Endothelial cell of umbilical vein (primary cell): ENCODE measurements at regions not wholly inside any gene's neighbourhood (a gene's known extent, or its start where the extent isn't known, plus 50 kb on each side); places are given as distances from the start of the nearest gene placed in this dataset.

ENCODE experiments used
- BruUV-seq: library from RNA; stranded (reverse); fragments of 400-500 nt; replicated peaks from 2 replicates; lab custom pipeline; 2021; lab: Mats Ljungman, UMichigan
- CTCF ChIA-PET: fragments of 300-600, 350-600 bp; sonication (Branson Sonifier 250); formaldehyde crosslinking; loops from one replicate; lab custom pipeline; 2021; ENCODE audit warnings: antibody characterized with exemption, inconsistent platforms; lab: Charles Lee
- POLR2A ChIA-PET: fragments of 300-600, 350-600 bp; sonication (Branson Sonifier 250); formaldehyde crosslinking; loops from one replicate; lab custom pipeline; 2021; ENCODE audit warnings: antibody characterized with exemption, inconsistent platforms; lab: Charles Lee
- DNase-seq: peaks from one replicate; pipeline ENCODE4 v3.0.0-alpha.2; 2011; ENCODE audit warnings: low read depth, low spot score
- FAIRE-seq: peaks from 2 replicates; lab custom pipeline; 2011; peaks lifted over from hg19 to GRCh38; lab: Jason Lieb, UNC
- H2AFZ ChIP-seq: 2 replicates; pipeline ENCODE4 v1.6.0; 2012; ENCODE audit warnings: low read depth, low read length, control low read depth, inconsistent platforms
- H3K27ac ChIP-seq: 2 replicates; pipeline ENCODE4 v1.5.1; 2011; ENCODE audit warnings: low read depth, mild to moderate bottlenecking, control low read depth, low read length, moderate library complexity; ENCODE audit not compliant: insufficient read depth
- H3K27me3 ChIP-seq, 2 experiments: 2 replicates each; pipeline versions ENCODE4 v1.6.0 to v1.6.1; 2011; ENCODE audit warnings: low read length in 2 of 2, mixed read lengths in 1 of 2; ENCODE audit not compliant: control insufficient read depth in 2 of 2, insufficient read depth in 2 of 2
- H3K36me3 ChIP-seq, 2 experiments: 2 replicates in 1 of 2; 3 replicates in 1 of 2; pipeline ENCODE4 v1.5.1; 2011; ENCODE audit warnings: low read length in 2 of 2, mild to moderate bottlenecking in 1 of 2, moderate library complexity in 1 of 2; ENCODE audit not compliant: control insufficient read depth in 2 of 2, insufficient read depth in 2 of 2; ENCODE audit errors: extremely low read depth in 1 of 2
- H3K4me1 ChIP-seq: 3 replicates; pipeline ENCODE4 v1.5.1; 2011; ENCODE audit warnings: mild to moderate bottlenecking, low read length; ENCODE audit not compliant: control insufficient read depth, insufficient read depth; ENCODE audit errors: extremely low read depth
- H3K4me2 ChIP-seq: 2 replicates; pipeline ENCODE4 v1.6.1; 2011; ENCODE audit warnings: low read length, control low read depth, mixed read lengths; ENCODE audit not compliant: insufficient read depth
- H3K4me3 ChIP-seq, 3 experiments: fragments of 200-600 bp in 1 of 3; sonication (generic), shearing (Covaris generic) in 1 of 3; replicated peaks in 1 of 3; 2 replicates each; pipeline ENCODE4 v1.5.1; 2011 to 2016; ENCODE audit warnings: control low read depth in 3 of 3, low read length in 3 of 3, mild to moderate bottlenecking in 2 of 3, inconsistent platforms in 1 of 3, low read depth in 1 of 3, moderate library complexity in 1 of 3; ENCODE audit not compliant: insufficient read depth in 1 of 3
- H3K79me2 ChIP-seq: 2 replicates; pipeline ENCODE4 v1.6.0; 2012; ENCODE audit warnings: low read length, inconsistent platforms; ENCODE audit not compliant: control insufficient read depth, insufficient read depth
- H3K9ac ChIP-seq: replicated peaks from 2 replicates; pipeline ENCODE3; 2011; ENCODE audit warnings: low read length, control low read depth; ENCODE audit not compliant: insufficient read depth; ENCODE audit errors: extremely low read depth
- H3K9me1 ChIP-seq: replicated peaks from 3 replicates; pipeline ENCODE4 v1.6.0; 2011; ENCODE audit warnings: mild to moderate bottlenecking, low read length; ENCODE audit not compliant: control insufficient read depth, insufficient read depth; ENCODE audit errors: extremely low read depth
- H3K9me3 ChIP-seq: replicated peaks from 2 replicates; pipeline ENCODE4 v1.5.1; 2012; ENCODE audit warnings: low read length, inconsistent platforms; ENCODE audit not compliant: control insufficient read depth, insufficient read depth
- H4K20me1 ChIP-seq: replicated peaks from 2 replicates; pipeline ENCODE3; 2011; ENCODE audit warnings: mild to moderate bottlenecking, low read length; ENCODE audit not compliant: control insufficient read depth, insufficient read depth; ENCODE audit errors: extremely low read depth
- CTCF ChIP-seq, 2 donors: IDR thresholded peaks; 1 replicate in 1 of 2; 2 replicates in 1 of 2; pipeline ENCODE4 v1.5.1; 2011; ENCODE audit warnings: low read length in 2 of 2, mild to moderate bottlenecking in 2 of 2, moderate library complexity in 2 of 2, control low read depth in 1 of 2, inconsistent platforms in 1 of 2, low read depth in 1 of 2; ENCODE audit not compliant: insufficient read depth in 1 of 2; ENCODE audit errors: extremely low read depth in 1 of 2
- EZH2 ChIP-seq: IDR thresholded peaks from 2 replicates; pipeline ENCODE4 v1.6.1; 2012; ENCODE audit warnings: borderline replicate concordance, low read depth, mild to moderate bottlenecking, moderate library complexity, low read length, inconsistent platforms; ENCODE audit not compliant: severe bottlenecking
- FOS ChIP-seq: IDR thresholded peaks from 2 replicates; pipeline ENCODE4 v1.6.1; 2011; ENCODE audit warnings: mild to moderate bottlenecking, low read length, moderate library complexity, borderline replicate concordance; ENCODE audit not compliant: insufficient read depth
- GATA2 ChIP-seq: IDR thresholded peaks from 2 replicates; pipeline ENCODE4 v1.7.0; 2011; ENCODE audit warnings: low read depth, mild to moderate bottlenecking, moderate library complexity, mixed read lengths, low read length; ENCODE audit not compliant: insufficient read length, insufficient read depth
- JUN ChIP-seq: IDR thresholded peaks from 2 replicates; pipeline ENCODE4 v1.6.1; 2011; ENCODE audit warnings: borderline replicate concordance, low read depth; ENCODE audit not compliant: insufficient read length, insufficient read depth
- MAX ChIP-seq: IDR thresholded peaks from 2 replicates; pipeline ENCODE4 v1.6.1; 2011; ENCODE audit not compliant: insufficient read depth, insufficient read length
- MYC ChIP-seq: IDR thresholded peaks from one replicate; pipeline ENCODE4 v1.6.1; 2011; ENCODE audit warnings: mild to moderate bottlenecking, low read depth, low read length
- POLR2A ChIP-seq: IDR thresholded peaks from 2 replicates; pipeline ENCODE4 v1.6.1; 2012; ENCODE audit warnings: low read depth, mild to moderate bottlenecking, control low read depth, low read length
- POLR2AphosphoS5 ChIP-seq: IDR thresholded peaks from 2 replicates; pipeline ENCODE4 v1.6.1; 2012; ENCODE audit warnings: low read depth, mild to moderate bottlenecking, control low read depth, low read length, moderate library complexity; ENCODE audit not compliant: insufficient read depth
- dilution Hi-C: fragments of 300-500 bp; cut with MboI; formaldehyde crosslinking; loops from one replicate; pipeline ENCODE4 v1.15.0; 2019; ENCODE audit warnings: low sequenced_read_pairs; ENCODE audit not compliant: extremely low pct_ligation_motif_present
- intact Hi-C: fragments of 100-400 bp; cut with micrococcal nuclease; formaldehyde crosslinking; loops from one replicate; pipeline ENCODE4 v1.10.0; 2022

GRCh38 chr16:63933841-63934240 is 1188.0 kb downstream of the CDH11 start:
- ChIA-PET POLR2A (no interaction called here), CTCF (no interaction called here)
- Histone ChIP-seq H3K4me2 (no peak overlapping the region), H3K4me3 (no peak overlapping the region), H3K36me3 (no peaks in the 10 kb centered on the region), H2AFZ (no peak overlapping the region), H3K27me3 (no peaks in the 10 kb centered on the region), H3K9me3 (no peaks in the 10 kb centered on the region), H3K9me1 (no peaks in the 10 kb centered on the region), H3K9ac (no peak overlapping the region), H3K27ac (no peak overlapping the region), H3K4me1 (no peaks in the 10 kb centered on the region), H3K79me2 (no peaks in the 10 kb centered on the region), H4K20me1 (no peaks in the 10 kb centered on the region)
- TF ChIP-seq JUN (no peak), POLR2A (no peak), CTCF (IDR thresholded peaks at IDR 0.05; ENCODE audit: extremely low read depth in 1 of 2, insufficient read depth in 1 of 2, low read depth in 1 of 2, low read length in 2 of 2) (no peak)
- FAIRE-seq (no peak), DNase-seq (no peak)
- dilution Hi-C loops: no loop called here
- intact Hi-C loops: no loop called here
- no TSS peak for BruUV-seq

- H3K79me2 ChIP-seq: no peaks in the 10 kb centered on the region
- DNase-seq (no peak), FAIRE-seq (no peak)
- H3K4me2 ChIP-seq: no peak overlapping the region
- no peaks in the 10 kb centered on the region for H3K27me3 ChIP-seq
- dilution Hi-C loops: no loop called here
- POLR2A ChIA-PET: no interaction called here
- no peaks in the 10 kb centered on the region for H4K20me1 ChIP-seq
- CTCF ChIA-PET: no interaction called here
- no peaks in the 10 kb centered on the region for H3K9me3 ChIP-seq
- H3K9me1 ChIP-seq: no peaks in the 10 kb centered on the region
- no peak overlapping the region for H3K4me3 ChIP-seq
- H3K4me1 ChIP-seq: no peaks in the 10 kb centered on the region
- intact Hi-C loops: no loop called here
- H3K9ac ChIP-seq: no peak overlapping the region
- TF ChIP-seq EZH2 (no peak), MYC (no peak), FOS (no peak), POLR2AphosphoS5 (no peak), GATA2 (no peak), MAX (no peak), POLR2A (no peak), JUN (no peak), CTCF (IDR thresholded peaks at IDR 0.05; ENCODE audit: extremely low read depth in 1 of 2, insufficient read depth in 1 of 2, low read depth in 1 of 2, low read length in 2 of 2) (no peak)
- no peak overlapping the region for H3K27ac ChIP-seq
- BruUV-seq: no TSS peak
- no peaks in the 10 kb centered on the region for H3K36me3 ChIP-seq
- no peak overlapping the region for H2AFZ ChIP-seq
These were observed 1193.4 kb downstream of the CDH11 start for GRCh38 chr16:63928421-63928820.
